IPS DF 19.7 (cell line): ENCODE measurements at regions not wholly inside any gene's neighbourhood (a gene's known extent, or its start where the extent isn't known, plus 50 kb on each side); places are given as distances from the start of the nearest gene placed in this dataset.
"Not testable (repeated sequence)": the region's sequence is repeated elsewhere in the genome, so short reads cannot be mapped to it uniquely, and the experiment has no call there.

ENCODE experiments used
- DNase-seq: peaks from one replicate; pipeline ENCODE4 v3.0.0-alpha.2; 2013; ENCODE audit warnings: low read depth, low spot score

DNA sequence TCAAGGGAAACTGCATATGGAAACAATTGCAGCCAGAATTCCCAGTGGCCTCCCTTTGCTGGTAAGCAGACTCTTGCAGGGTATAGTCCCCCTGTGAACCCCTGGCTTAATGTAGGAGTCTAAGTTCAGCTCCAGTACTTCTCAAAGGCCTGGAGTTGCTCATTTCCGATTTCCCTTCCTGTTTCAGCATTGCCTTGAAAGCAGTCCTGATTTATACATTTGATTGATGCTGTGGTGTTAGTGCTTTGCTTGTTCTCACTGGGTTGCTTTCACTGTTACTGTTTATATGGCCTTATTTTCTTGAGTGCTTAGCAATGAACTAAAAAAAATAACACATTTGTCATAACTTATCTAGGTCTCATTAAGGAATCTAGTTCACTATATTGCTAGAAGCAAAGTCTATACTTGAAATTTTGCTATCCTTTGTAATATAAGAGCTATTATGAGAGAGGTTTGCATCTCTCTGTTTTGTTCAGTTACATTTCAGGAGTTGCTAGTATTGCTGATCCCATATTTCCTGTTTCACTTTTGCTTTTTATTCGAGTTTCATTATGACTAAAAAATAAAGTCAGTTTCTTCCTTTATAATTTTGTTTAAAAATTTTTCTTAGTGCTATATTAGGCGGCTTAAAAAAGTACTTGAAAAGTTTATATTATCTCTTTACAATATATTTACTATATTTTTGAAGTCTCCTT, 122.4 kb upstream of the NMUR2 start:
- DNase-seq = no peak

DNA sequence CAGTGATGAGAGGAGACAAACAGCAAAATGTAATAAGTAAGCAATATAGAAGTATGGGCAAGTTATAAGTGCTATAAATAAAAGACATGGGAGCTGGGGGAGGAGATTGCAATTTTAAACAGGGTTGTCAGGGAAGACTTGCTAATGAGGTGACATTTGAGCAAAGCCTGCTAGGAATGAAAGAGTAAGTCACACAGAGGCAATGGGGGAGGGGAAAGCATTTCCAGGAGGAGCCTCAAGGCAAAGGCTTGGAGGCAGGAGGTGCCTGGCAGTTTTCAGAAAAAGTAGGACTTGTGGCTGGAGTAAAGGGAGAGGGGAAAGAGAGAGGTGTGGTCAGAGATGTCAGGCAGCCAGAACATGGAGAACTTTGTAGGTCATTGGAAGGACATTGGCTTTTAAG, 124.4 kb upstream of the NMUR2 start:
- DNase-seq = peak; percentile 56

DNA sequence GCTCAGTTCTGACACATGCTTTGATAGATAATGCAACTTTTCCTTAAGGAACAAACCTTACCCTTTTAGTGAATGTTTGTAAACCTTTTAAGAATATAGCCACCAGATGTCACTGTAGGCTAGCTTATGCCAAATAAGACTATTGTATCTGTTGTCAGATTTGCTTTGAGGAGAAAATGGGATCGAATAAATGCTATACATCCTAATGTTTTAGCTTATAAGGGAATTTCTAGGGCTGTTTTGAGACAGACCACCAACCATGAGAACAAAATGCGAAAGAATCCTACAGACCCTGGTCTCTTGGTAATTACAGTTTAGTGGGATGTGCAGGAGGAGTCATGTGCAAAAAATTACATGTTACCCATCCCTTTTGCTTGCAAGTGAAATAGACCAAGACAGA, 127.6 kb upstream of the NMUR2 start:
- DNase-seq = no peak

DNA sequence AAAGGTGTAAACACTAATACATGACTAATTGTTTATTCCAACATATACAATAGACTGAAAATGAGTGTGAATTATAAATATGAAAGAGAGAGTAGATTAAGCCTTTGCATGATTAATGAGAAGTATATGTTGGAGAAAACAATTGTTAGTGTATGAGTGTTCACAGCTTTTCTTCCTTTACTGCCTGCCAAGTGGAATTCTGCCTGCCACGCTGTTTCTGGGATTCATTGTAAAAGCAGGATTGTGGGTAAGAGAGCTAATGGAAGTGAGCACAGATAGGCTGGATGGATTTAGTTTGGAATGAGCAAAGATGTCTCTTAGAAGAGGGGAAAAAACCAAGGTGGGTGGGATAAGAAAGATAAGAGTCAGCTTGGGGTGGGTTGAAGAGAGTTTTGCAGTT, 129.6 kb upstream of the NMUR2 start:
- DNase-seq = no peak

DNA sequence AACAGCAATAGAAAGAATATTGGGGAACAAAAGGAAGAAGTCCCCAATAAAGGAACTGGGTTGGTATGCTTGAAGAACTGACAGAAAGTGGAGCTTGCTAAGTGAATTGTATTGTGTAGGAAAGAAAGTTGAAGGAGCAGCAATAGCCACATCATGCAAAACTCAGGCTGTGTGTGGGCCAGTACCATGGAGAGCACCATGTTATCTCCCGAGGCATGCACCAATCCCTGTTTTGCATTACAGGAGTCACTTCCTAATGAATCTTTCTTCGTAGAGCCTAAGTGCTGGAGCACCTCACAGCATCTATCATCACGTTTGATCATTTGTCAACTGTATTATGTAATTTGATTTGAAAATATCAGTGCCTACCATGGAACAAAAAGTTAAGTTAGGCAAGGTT, 137.7 kb upstream of the NMUR2 start:
- DNase-seq = peak; percentile 30

DNA sequence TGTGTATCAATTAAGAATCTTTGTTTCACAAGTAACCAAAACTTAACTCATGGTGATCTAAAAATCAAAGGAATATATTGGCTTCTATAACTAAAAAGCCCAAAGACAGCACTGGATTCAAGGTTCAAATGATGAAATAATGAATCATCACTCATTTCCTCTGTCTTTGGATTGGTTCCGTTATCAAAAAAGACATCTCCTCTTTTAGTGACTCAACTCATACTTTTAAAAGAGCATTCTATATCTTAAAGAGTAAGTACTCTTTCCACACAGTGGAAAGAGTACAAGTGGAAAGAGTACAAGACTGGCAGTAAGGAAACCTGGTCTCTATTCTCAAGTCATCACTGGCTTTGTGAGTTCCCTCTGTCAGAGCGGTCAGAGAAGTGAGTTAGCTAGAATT, 141.4 kb upstream of the NMUR2 start:
- no peak for DNase-seq

DNA sequence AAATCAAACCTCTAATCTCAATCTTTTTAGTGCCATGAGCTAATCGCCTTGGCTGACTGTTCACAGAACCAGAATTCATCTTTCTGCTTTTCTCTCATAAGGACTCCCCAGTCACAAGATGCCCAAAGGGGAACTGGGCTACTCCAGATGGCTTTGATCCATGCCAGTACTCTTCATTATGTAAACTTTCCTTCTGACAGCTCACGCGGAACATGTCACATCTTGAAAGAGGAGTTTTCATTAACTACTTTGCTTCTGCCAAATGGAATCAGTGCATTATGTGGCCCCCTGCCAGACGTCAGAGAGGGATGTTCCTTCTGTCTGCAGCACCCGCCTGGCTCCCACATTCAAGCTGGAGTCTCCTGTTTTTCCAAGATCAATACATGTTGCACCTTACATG, 142.1 kb upstream of the NMUR2 start:
- no peak for DNase-seq

DNA sequence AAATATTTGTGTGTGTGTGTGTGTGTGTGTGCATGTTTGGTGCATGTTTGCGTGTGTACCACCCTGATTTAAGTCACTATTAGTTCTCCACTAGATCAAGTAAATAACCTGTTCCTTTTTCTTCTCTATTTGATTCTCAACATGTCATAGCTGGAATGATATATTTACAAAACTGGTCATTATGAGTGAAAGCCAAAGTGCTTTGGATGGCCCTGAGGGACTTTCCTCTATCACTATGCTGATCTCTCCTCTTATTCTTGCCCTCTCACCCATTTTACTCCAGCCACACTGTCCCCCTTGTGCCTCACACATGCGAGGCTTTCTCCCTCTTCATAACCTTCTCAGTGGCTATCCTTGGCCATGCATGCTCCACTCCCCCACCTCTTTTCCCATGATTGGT, 144.6 kb upstream of the NMUR2 start:
- no peak for DNase-seq

DNA sequence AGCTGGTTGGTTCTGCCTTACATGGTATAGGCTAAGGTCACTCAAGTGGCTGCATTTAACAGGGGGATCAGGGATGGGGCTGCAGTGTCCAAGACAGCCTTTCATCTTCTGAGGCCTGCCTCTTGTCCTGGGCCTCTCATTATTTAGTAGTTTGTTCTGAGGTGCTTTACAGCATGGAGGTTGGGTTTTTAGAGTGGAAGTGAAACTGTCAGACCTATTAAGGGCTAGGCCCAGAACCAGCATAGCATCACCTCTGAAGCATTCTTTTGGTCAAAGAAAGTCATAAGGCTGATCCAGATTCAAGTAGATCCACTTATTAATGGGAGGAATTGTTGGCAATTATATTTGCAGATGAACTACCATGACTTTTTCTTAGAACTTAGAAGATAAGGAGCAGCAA, 146.0 kb upstream of the NMUR2 start:
- no peak for DNase-seq

DNA sequence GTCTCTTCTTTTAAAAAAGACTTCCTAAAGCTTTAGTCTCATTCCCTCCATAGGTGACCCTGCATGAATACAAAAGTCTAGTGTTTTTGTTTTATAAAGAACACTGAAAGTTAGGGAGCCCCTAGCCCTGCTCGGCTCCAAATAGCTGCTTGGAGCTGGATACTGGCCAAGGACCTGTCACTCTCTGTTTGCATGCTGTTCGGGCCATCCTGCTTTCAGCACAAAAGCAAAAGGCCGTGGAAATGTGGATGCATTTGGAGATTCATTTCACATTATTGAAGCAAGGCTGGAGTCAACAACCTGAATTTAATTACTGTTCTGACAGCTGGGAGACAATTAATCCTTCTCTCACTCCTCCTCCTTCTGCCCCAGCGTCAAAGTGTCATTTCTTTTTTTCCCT, 151.7 kb upstream of the NMUR2 start:
- no peak for DNase-seq

DNA sequence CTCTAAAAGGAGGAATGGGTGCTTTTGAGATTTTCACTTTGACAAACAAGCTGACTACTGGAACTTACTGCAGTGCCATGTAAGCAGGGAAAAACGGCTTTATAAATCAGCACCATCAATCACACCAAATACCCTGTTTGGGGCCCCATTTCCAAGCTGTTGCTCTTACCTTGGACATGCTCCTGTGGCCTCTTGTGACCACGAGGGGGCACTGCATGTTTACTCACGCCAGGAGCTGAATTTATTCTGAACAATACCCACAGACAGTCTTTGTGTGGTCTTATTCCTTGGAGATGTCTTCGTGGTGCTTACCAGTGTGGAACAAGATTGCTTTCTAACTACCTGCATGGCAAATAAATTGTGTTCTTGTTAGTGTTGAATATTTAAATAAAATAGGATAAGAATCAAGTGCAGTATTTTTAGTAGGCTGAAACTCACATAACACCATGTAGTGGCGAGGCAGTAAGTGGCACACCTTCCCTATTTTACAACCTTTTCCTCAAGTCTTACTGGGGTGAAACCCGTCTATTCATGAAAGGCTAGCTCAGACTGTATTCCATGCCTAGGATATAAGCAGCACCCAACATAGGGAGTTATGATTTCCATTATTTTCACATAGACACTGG, 155.5 kb upstream of the NMUR2 start:
- DNase-seq = peak; percentile 28

DNA sequence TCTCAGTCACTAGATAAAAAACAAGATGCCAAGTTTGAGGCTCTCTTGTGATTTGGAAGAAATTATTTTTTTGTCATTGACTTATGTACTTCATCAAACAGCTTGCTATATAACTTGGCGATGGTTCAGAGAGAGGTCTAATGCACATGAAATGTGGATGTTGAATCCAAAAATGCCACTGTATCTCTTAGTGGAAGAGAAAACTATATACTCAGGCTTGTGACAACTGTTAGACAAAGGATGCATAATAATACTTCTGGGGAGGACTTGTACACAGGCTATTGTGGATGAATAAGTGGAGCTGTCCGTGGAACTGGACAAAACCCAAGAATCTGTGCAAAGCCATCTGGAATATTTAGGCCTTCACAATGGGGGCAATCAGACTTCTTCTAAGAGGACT, 162.9 kb upstream of the NMUR2 start:
- DNase-seq = no peak

DNA sequence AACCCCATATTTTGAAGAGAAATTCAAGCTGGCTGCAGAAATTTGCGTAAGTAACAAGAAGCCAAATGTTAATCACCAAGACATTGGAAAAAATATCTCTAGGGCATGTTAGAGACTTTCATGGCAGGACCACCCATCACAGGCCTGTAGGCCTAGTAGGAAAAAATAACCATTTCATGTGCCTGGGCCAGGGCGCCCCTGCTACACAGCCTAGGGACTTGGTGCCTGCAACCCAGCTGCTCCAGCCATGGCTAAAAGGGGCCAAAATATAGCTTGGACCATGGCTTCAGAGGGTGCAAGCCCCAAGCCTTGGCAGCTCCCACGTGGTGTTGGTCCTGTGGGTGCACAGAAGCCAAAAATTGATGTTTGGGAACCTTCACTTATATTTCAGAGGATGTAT, 167.7 kb upstream of the NMUR2 start:
- DNase-seq = no peak

DNA sequence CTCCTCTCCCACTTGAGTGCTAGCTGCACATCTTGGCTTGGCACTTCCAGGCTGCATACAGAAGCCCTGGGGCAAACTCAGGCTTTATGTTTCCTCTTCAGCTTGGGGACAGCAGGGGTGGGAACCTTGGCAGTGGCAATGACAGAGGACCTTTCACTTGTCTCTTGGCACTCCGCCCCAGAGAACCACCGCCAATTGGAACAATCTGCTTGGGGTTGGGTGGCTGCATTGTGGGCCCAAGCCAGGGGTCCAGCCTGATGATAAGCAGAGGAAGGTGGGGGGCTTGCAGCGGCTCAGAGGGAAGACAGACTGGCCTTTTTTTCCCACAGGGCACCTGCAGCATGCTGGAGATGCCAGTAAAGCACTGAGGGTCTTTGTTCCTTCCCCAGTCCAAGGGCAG, 179.0 kb upstream of the NMUR2 start:
- no peak for DNase-seq

DNA sequence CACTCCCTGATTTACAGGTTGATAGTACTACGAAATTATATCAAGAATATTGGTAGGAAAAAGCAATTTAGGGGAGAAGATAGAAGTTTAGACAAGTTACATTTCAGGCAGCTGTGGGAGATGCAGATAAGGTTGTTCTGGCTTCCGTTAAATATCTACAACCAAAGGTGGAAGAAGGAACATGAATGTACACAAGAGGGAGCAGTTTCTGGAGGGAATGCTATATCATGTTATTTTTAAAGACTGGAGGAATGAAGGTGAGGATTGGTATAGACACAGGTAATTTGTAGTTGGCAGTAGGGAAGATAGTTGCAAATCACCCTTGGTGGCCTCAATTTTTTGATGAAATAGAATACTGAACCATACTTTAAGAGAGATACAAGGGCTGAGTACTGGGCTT, 187.3 kb upstream of the NMUR2 start:
- DNase-seq = no peak

DNA sequence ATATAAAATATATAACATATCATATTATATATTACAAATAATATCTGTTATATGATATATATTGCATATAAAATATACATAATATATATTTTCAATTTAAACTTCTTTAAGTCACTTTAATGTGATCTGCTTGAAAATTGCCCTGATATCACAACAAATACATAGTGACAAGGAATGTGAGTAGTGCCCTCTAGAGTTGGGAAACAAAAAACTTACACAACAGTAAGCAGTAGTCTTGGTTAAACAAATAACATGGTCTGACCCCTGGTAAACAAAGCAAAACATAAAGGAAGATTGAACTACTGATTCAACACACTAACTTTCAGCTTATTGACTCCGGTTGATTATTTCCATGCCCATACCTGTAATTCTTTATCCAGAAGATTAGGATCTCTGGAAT, 188.3 kb upstream of the NMUR2 start:
- DNase-seq = no peak

DNA sequence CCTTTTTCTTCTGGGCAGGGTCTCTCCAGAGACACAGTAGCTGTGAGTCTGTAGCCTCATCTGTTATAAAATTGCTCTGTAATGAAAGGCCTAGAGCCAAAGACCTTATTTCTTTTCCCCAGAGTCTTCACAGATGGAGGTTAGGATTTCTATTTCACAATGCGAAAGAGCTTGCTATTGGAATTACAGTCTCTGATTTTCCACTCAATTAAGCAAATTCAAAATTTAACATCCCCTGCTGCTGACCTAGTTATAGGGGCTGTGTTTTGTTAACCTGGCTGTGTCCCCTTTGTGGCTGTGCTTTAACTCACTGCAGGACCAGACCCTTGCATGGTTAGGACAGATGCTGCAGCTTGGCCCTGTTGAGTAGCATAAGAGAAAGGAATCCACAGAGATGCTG, 190.3 kb upstream of the NMUR2 start:
- DNase-seq = no peak

DNA sequence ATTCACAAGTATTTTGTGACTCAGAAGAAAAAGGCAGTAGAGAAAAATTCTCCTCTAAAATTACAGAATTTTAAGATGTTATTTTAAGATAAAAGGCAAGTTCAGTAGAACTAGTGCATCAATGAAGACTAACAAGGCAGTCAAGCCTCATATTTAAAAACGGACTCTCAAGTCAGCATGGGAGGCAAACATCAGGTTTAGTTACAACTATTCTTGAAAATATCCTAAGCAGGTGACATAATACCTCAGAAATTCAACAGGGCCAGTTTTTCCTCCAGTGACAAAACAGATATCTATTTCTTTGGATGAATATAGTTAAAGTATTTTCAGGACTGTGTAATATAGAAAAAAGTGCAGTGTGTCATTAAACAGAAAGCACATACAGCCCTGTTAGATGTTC, 194.0 kb upstream of the NMUR2 start:
- DNase-seq = no peak

DNA sequence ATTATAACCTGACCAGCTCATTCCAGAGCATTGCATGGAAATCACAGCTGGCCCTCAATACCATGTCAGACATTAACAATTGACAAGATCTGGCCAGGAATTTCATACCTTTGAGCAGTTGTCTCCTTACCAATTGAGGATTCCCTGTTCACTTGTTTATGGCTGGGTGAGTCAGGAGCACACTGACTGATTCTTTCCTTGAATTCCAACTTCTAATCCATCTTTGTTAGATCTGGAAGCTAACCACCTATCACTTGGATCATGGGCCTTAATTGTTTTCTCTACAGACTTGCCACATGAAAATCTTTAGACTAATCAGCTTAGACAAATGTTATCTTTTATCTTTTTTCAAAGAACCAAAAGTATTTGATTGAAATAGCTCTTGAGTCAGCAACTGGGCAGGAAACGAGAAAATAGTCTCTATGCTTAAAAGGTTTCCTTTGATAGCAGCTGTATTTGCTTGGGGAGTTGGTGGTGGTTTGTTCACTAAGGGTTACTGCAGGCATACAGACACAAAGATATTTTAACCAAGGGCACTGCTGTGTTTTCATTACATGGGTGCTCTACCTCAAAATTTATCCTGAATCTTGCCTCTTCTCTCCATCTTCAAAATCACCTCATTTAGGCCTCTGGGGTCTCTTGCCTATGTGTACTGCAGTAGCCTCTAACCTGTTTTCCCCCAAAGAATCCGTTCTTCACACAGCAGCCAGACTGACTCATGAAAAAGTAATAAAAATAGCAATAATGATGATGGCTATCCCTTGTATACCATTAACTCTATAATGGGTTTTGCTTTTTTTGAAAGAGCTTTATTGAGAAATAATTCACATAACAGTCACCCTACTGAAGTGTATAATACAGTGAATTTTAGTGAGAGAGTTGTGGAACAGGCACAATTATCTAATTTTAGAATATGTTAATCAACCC, 197.0 kb upstream of the NMUR2 start:
- no peak for DNase-seq

DNA sequence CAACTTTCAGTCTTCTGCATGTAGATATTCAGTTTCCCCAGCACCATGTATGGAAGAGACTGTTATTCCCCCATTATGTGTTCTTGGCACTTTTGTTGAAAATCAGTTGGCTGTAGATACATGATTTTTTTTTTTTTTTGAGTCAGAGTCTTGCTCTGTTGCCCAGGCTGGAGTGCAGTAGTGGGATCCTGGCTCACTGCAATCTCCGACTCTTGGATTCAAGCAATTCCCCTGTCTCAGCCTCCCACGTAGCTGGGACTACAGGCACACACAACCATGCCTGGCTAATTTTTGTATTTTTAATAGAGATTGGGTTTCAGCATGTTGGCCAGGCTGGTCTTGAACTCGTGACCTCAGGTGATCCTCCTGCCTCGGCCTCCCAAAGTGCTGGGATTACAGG, 201.0 kb upstream of the NMUR2 start:
- not testable (repeated sequence) for DNase-seq

DNA sequence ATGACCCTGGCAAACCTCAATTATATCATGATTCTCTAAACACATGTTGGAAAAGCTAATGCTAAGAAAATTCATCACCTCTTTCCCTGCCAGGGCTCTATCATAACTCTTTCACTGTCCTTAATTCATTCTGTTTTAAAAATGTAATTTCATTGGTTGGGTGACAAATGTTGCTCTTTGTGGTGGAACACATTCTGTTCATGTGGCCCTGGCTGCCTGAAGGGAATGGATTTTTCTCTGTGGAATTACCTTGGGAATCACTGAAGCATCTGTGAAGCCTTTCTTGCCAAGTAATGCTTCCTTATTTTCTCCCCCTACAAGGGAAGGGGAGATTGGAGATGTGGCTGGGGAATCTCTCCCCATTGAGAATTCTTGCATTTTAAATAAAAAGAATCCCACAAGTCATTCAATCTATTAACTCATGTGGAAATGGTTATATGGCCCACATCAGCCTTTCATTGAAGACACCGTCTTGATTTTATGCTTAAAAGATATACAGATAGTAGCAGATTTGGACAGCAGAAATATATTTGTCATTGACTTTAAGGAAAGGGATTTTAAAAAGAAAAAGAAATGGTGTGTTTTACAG, 201.8 kb upstream of the NMUR2 start:
- DNase-seq = no peak

DNA sequence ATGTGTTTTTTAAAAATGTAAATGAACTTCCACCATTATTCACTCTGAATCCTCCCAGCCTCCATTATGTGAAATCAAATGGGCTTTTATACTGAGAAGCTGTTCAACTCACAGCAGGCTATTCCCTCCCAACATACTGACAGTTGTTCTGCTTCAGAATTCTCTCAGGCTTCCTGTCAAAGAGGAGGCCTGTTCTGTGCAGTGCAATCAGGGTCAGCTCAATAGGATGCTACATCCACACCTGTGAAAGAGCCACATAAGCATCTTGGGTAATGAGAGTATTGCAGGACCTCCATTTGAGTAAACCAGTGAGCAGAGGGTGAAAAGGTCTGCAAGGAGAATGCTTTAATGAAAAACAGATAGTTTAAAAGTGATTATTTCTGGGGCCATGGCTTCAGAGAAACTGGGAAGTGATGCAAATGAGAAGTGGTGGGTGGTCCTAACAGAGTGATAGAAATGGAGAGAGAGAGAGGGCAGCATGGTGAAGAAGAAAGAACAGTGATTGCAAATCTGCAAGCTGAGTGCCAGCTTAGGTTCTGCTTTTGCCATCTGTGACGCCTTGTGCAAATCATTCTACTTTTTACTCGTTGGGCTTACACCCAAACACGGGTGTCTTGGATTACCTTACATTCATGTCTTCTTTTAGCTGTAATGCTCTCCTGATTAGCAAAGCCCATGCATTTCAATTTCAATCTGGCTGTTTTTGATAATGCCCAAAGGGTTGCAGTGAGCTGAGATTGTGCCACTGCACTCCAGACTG, 202.5 kb upstream of the NMUR2 start:
- no peak for DNase-seq
